HepG2 (cell line): ENCODE measurements at regions not wholly inside any gene's neighbourhood (a gene's known extent, or its start where the extent isn't known, plus 50 kb on each side); places are given as distances from the start of the nearest gene placed in this dataset.

Source experiments
- ATAC-seq: fragments of 200-7000 bp; cut with Tn5 transposase; 3 replicates; pipeline ENCODE4 v1.9.1; 2020; ENCODE audit warnings: mild to moderate bottlenecking, moderate library complexity
- BruUV-seq: library from RNA; stranded (reverse); fragments of 400-500 nt; replicated peaks from 2 replicates; lab custom pipeline; 2021; lab: Mats Ljungman, UMichigan
- CTCF ChIA-PET: fragments of 300-600 bp; formaldehyde crosslinking; extraction: SDS; loops from one replicate; lab custom pipeline; 2021; ENCODE audit warnings: low total read pairs, inconsistent platforms, low intra/inter-chr PET ratio; lab: Yijun Ruan, JAX
- POLR2A ChIA-PET: fragments of 350-600 bp; sonication (Branson Sonifier 250); formaldehyde crosslinking; loops from one replicate; lab custom pipeline; 2020; ENCODE audit warnings: antibody characterized with exemption, inconsistent platforms; lab: Yijun Ruan, JAX
- DNase-seq: peaks from one replicate; pipeline ENCODE4 v3.0.0-alpha.2; 2015; ENCODE audit warnings: low spot score
- FAIRE-seq: peaks from 3 replicates; lab custom pipeline; 2011; peaks lifted over from hg19 to GRCh38; lab: Jason Lieb, UNC
- H2AFZ ChIP-seq: one replicate; pipeline ENCODE4 v1.6.1; 2011; ENCODE audit warnings: low read length, inconsistent platforms
- H3K27ac ChIP-seq: fragments of 300-600 bp; 3 replicates; pipeline ENCODE4 v1.8.0; 2011; ENCODE audit warnings: mixed run types, mild to moderate bottlenecking, mixed read lengths, low read length, inconsistent platforms; ENCODE audit not compliant: insufficient read depth; ENCODE audit errors: extremely low read length
- H3K27me3 ChIP-seq, 2 experiments: fragments of 200-600 bp in 1 of 2; 2 replicates in 1 of 2; 3 replicates in 1 of 2; pipeline versions ENCODE4 v1.6.0 to v1.8.0; 2011; ENCODE audit warnings: low read length in 2 of 2, mild to moderate bottlenecking in 2 of 2, moderate library complexity in 2 of 2, inconsistent platforms in 1 of 2; ENCODE audit not compliant: insufficient read depth in 2 of 2, control insufficient read depth in 1 of 2
- H3K36me3 ChIP-seq, 2 experiments: fragments of 200-600 bp in 1 of 2; replicated peaks in 1 of 2; 2 replicates in 1 of 2; 3 replicates in 1 of 2; pipeline versions ENCODE4 v1.5.1 to v1.8.0; 2011; ENCODE audit warnings: low read length in 2 of 2, inconsistent platforms in 1 of 2; ENCODE audit not compliant: insufficient read depth in 2 of 2, control insufficient read depth in 1 of 2
- H3K4me1 ChIP-seq: 2 replicates; pipeline ENCODE4 v1.5.1; 2012; ENCODE audit warnings: low read length, inconsistent platforms; ENCODE audit not compliant: insufficient read depth
- H3K4me2 ChIP-seq: 2 replicates; pipeline ENCODE4 v1.6.0; 2011; ENCODE audit warnings: low read depth, low read length, inconsistent platforms
- H3K4me3 ChIP-seq, 3 experiments: fragments of 200-600 bp in 1 of 3; sonication (generic), shearing (Covaris generic) in 1 of 3; replicated peaks in 1 of 3; 2 replicates each; pipeline ENCODE4 v1.5.1; 2011 to 2016; ENCODE audit warnings: low read length in 3 of 3, inconsistent platforms in 2 of 3, low read depth in 2 of 3, mild to moderate bottlenecking in 2 of 3, control low read depth in 1 of 3, mixed read lengths in 1 of 3; ENCODE audit not compliant: insufficient read depth in 1 of 3
- H3K79me2 ChIP-seq: one replicate; pipeline ENCODE4 v1.6.1; 2011; ENCODE audit warnings: low read length, inconsistent platforms; ENCODE audit not compliant: insufficient read depth
- H3K9ac ChIP-seq: 2 replicates; pipeline ENCODE4 v1.6.0; 2011; ENCODE audit warnings: mild to moderate bottlenecking, low read depth, low read length, inconsistent platforms; ENCODE audit not compliant: insufficient read depth
- H3K9me3 ChIP-seq: 2 replicates; pipeline ENCODE4 v1.5.1; 2012; ENCODE audit warnings: mild to moderate bottlenecking, low read length
- H4K20me1 ChIP-seq: 2 replicates; pipeline ENCODE4 v1.6.0; 2011; ENCODE audit warnings: inconsistent platforms, mild to moderate bottlenecking, low read length, moderate library complexity; ENCODE audit not compliant: insufficient read depth
- CTCF ChIP-seq: sonication (generic); formaldehyde crosslinking; IDR thresholded peaks from 2 replicates; pipeline ENCODE4 v1.5.0; 2020; ENCODE audit warnings: mild to moderate bottlenecking, missing genetic modification reagents, moderate library complexity
- FOXP4 ChIP-seq: sonication (generic); formaldehyde crosslinking; IDR thresholded peaks from 2 replicates; pipeline ENCODE4 v1.4.0; 2020; ENCODE audit warnings: missing genetic modification reagents
- LCORL ChIP-seq, 2 experiments: fragments of 450-650 bp in 1 of 2; sonication (generic) in 1 of 2; formaldehyde crosslinking in 1 of 2; IDR thresholded peaks; 2 replicates each; pipeline versions ENCODE4 v1.5.0 to v1.6.1; 2017 to 2020; ENCODE audit warnings: antibody characterized with exemption in 1 of 2, missing genetic modification reagents in 1 of 2
- MAX ChIP-seq: IDR thresholded peaks from 2 replicates; pipeline ENCODE4 v1.6.1; 2012; ENCODE audit warnings: inconsistent platforms
- SOX6 ChIP-seq, 2 experiments: fragments of 450-650 bp in 1 of 2; sonication (generic) in 1 of 2; formaldehyde crosslinking in 1 of 2; IDR thresholded peaks; 2 replicates each; pipeline versions ENCODE4 v1.4.0 to v1.6.1; 2017 to 2020; ENCODE audit warnings: antibody characterized with exemption in 1 of 2, mild to moderate bottlenecking in 1 of 2, missing genetic modification reagents in 1 of 2
- ZNF446 ChIP-seq: sonication (generic); formaldehyde crosslinking; IDR thresholded peaks from 2 replicates; pipeline ENCODE4 v1.5.0; 2020; ENCODE audit warnings: mild to moderate bottlenecking, missing genetic modification reagents
- ZNF761 ChIP-seq: sonication (generic); formaldehyde crosslinking; conservative IDR thresholded peaks from 2 replicates; pipeline ENCODE4 v1.4.0; 2020; ENCODE audit warnings: mild to moderate bottlenecking, missing genetic modification reagents
- WGBS: methylation state at CpG from one replicate; pipeline ENCODE4 v1.1.6; 2017; ENCODE audit warnings: low lambda C conversion rate; 5-methylcytosine and 5-hydroxymethylcytosine counted together
- in situ Hi-C: cut with HindIII; loops from 2 replicates; pipeline ENCODE4 v1.10.0; 2017; ENCODE audit warnings: low pct_unique_long_range_greater_than_20kb; ENCODE audit not compliant: extremely low pct_ligation_motif_present
- intact Hi-C: fragments of 100-400 bp; cut with micrococcal nuclease; formaldehyde crosslinking; loops from one replicate; pipeline ENCODE4 v1.10.0; 2022; ENCODE audit not compliant: unreplicated experiment

- no TSS peak for BruUV-seq
- ATAC-seq (peak; percentile 47), FAIRE-seq (no peak), DNase-seq (no peak)
- H3K27ac ChIP-seq, result no peak overlapping the region
- H3K4me2 ChIP-seq, result peak overlapping the region; percentile 2; the same call in 1 of the 2 replicates
- 50% methylated on average over 6 of the region's 6 CpGs for WGBS
- ChIA-PET POLR2A (no interaction called here), CTCF (no interaction called here)
- intact Hi-C loops (no loop called here), in situ Hi-C loops (no loop called here)
- H3K9ac ChIP-seq, result no peak overlapping the region
- H2AFZ ChIP-seq, result no peak overlapping the region
- H3K9me3 ChIP-seq, result no peaks in the 10 kb centered on the region
- no peak for TF ChIP-seq FOXP4 (CRISPR knock-in tag)
- no peak for TF ChIP-seq LCORL (IDR thresholded peaks at IDR 0.05)
- TF ChIP-seq LCORL (CRISPR knock-in tag; IDR thresholded peaks at IDR 0.05), result no peak
- no peak for TF ChIP-seq ZNF761 (CRISPR knock-in tag)
- no peak for TF ChIP-seq MAX
- no peak for TF ChIP-seq SOX6 (IDR thresholded peaks at IDR 0.05)
- TF ChIP-seq SOX6 (CRISPR knock-in tag; IDR thresholded peaks at IDR 0.05), result no peak
- no peak for TF ChIP-seq ZNF446 (CRISPR knock-in tag)
- no peak for TF ChIP-seq CTCF (CRISPR knock-in tag)
- no peaks in the 10 kb centered on the region for H3K36me3 ChIP-seq
- H3K4me3 ChIP-seq, result no peak overlapping the region
- H3K27me3 ChIP-seq, result no peaks in the 10 kb centered on the region
- H3K79me2 ChIP-seq, result no peaks in the 10 kb centered on the region
- H3K4me1 ChIP-seq, result no peaks in the 10 kb centered on the region
- H4K20me1 ChIP-seq, result no peaks in the 10 kb centered on the region
Observed at GRCh38 chr2:190149908-190150307, 87.4 kb upstream of the MSTN start.
